RWPE2 (cell line): ENCODE measurements at regions not wholly inside any gene's neighbourhood (a gene's known extent, or its start where the extent isn't known, plus 50 kb on each side); places are given as distances from the start of the nearest gene placed in this dataset.

Experiments used
- ATAC-seq: fragments of 200-7000 bp; cut with Tn5 transposase; 3 replicates; pipeline ENCODE4 v1.9.1; 2021; ENCODE audit warnings: low read depth
- DNase-seq: peaks from one replicate; pipeline ENCODE4 v3.0.0-alpha.2; 2020; ENCODE audit warnings: low spot score
- H3K27ac ChIP-seq: fragments of 450-650 bp; 2 replicates; pipeline ENCODE4 v1.5.1; 2017; ENCODE audit warnings: mild to moderate bottlenecking; ENCODE audit not compliant: poor library complexity, severe bottlenecking
- H3K27me3 ChIP-seq: fragments of 250-450 bp; sonication (Bioruptor Pico); 2 replicates; pipeline ENCODE4 v1.5.1; 2021; ENCODE audit warnings: mild to moderate bottlenecking, moderate library complexity; ENCODE audit not compliant: insufficient read depth, poor library complexity, severe bottlenecking
- H3K36me3 ChIP-seq: fragments of 250-450 bp; sonication (Bioruptor Pico); 2 replicates; pipeline ENCODE4 v1.5.1; 2020; ENCODE audit warnings: low read depth, mild to moderate bottlenecking, moderate library complexity
- H3K4me1 ChIP-seq: fragments of 250-450 bp; sonication (Bioruptor Pico); 2 replicates; pipeline ENCODE4 v1.5.1; 2021; ENCODE audit warnings: mild to moderate bottlenecking, moderate library complexity; ENCODE audit not compliant: insufficient read depth, poor library complexity, severe bottlenecking
- H3K4me3 ChIP-seq: fragments of 250-450 bp; sonication (Bioruptor Pico); 2 replicates; pipeline ENCODE4 v1.5.1; 2021; ENCODE audit warnings: mild to moderate bottlenecking, moderate library complexity; ENCODE audit not compliant: severe bottlenecking
- H3K9me3 ChIP-seq: fragments of 250-450 bp; sonication (Bioruptor Pico); 2 replicates; pipeline ENCODE4 v1.5.1; 2021; ENCODE audit warnings: mild to moderate bottlenecking, moderate library complexity; ENCODE audit not compliant: severe bottlenecking
- CTCF ChIP-seq: fragments of 450-650 bp; IDR thresholded peaks from one replicate; pipeline ENCODE4 v1.5.1; 2017; ENCODE audit warnings: mild to moderate bottlenecking, moderate library complexity; ENCODE audit not compliant: poor library complexity, severe bottlenecking

GRCh38 chr13:54184576-54184975 lies 1156.0 kb downstream of the OLFM4 start:
- Histone ChIP-seq H3K9me3 (no peaks in the 10 kb centered on the region), H3K27ac (no peak overlapping the region), H3K27me3 (peaks cover 12% of the 10 kb centered on the region), H3K4me3 (no peak overlapping the region), H3K36me3 (no peaks in the 10 kb centered on the region), H3K4me1 (no peaks in the 10 kb centered on the region)
- DNase-seq (no peak), ATAC-seq (no peak)
- TF ChIP-seq CTCF: no peak

- Histone ChIP-seq H3K27me3 (peaks cover 12% of the 10 kb centered on the region), H3K9me3 (no peaks in the 10 kb centered on the region), H3K4me3 (no peak overlapping the region), H3K36me3 (no peaks in the 10 kb centered on the region), H3K27ac (no peak overlapping the region), H3K4me1 (no peaks in the 10 kb centered on the region)
- no peak for ATAC-seq
- DNase-seq: no peak
- TF ChIP-seq CTCF: no peak
These were observed 1156.5 kb downstream of the OLFM4 start for GRCh38 chr13:54185101-54185500.

- TF ChIP-seq CTCF: peak; percentile 34
- H3K9me3 ChIP-seq: no peaks in the 10 kb centered on the region
- no peak overlapping the region for H3K27ac ChIP-seq
- no peaks in the 10 kb centered on the region for H3K36me3 ChIP-seq
- peaks cover 12% of the 10 kb centered on the region for H3K27me3 ChIP-seq
- H3K4me3 ChIP-seq: no peak overlapping the region
- ATAC-seq (peak; percentile 40; the same call in 1 of the 3 replicates), DNase-seq (no peak)
- H3K4me1 ChIP-seq: no peaks in the 10 kb centered on the region
These were observed 1157.2 kb downstream of the OLFM4 start for GRCh38 chr13:54185785-54186184.

- no peaks in the 10 kb centered on the region for H3K9me3 ChIP-seq
- DNase-seq: no peak
- no peak for TF ChIP-seq CTCF
- no peaks in the 10 kb centered on the region for H3K4me1 ChIP-seq
- no peaks in the 10 kb centered on the region for H3K36me3 ChIP-seq
- no peak overlapping the region for H3K4me3 ChIP-seq
- peaks cover 12% of the 10 kb centered on the region for H3K27me3 ChIP-seq
- ATAC-seq: no peak
- no peak overlapping the region for H3K27ac ChIP-seq
These were observed 1158.8 kb downstream of the OLFM4 start for GRCh38 chr13:54187461-54187860.

GRCh38 chr13:54194233-54195024 lies 1165.8 kb downstream of the OLFM4 start:
- Histone ChIP-seq H3K27ac (no peak overlapping the region), H3K27me3 (no peaks in the 10 kb centered on the region), H3K36me3 (no peaks in the 10 kb centered on the region), H3K4me3 (no peak overlapping the region), H3K9me3 (no peaks in the 10 kb centered on the region), H3K4me1 (no peaks in the 10 kb centered on the region)
- no peak for TF ChIP-seq CTCF
- DNase-seq (no peak), ATAC-seq (no peak)
